Activated naive CD4-positive, alpha-beta T cell treated with anti-CD3 and anti-CD28 coated beads for 36 hours (primary cell): ENCODE measurements at regions not wholly inside any gene's neighbourhood (a gene's known extent, or its start where the extent isn't known, plus 50 kb on each side); places are given as distances from the start of the nearest gene placed in this dataset.

Experiments
- CTCF ChIA-PET: fragments of 350-600 bp; sonication (Branson Sonifier 250); formaldehyde crosslinking; loops from one replicate; lab custom pipeline; 2021; ENCODE audit warnings: antibody characterized with exemption; lab: Charles Lee
- DNase-seq: peaks from one replicate; pipeline ENCODE4 v3.0.0-alpha.2; 2020
- H3K27ac Mint-ChIP-seq: one replicate; pipeline ENCODE4 v1.8.0; 2021; ENCODE audit warnings: mild to moderate bottlenecking, mixed read lengths
- H3K27me3 Mint-ChIP-seq: one replicate; pipeline ENCODE4 v1.8.0; 2021; ENCODE audit warnings: low read depth, mixed read lengths
- H3K36me3 Mint-ChIP-seq: one replicate; pipeline ENCODE4 v1.8.0; 2021; ENCODE audit warnings: low read depth, mixed read lengths
- H3K4me1 Mint-ChIP-seq: one replicate; pipeline ENCODE4 v1.8.0; 2021; ENCODE audit warnings: low read depth, mixed read lengths
- H3K4me3 Mint-ChIP-seq: one replicate; pipeline ENCODE4 v1.8.0; 2021; ENCODE audit warnings: mild to moderate bottlenecking, moderate library complexity, mixed read lengths
- H3K9me3 Mint-ChIP-seq: one replicate; pipeline ENCODE4 v1.8.0; 2021; ENCODE audit warnings: mixed read lengths
- intact Hi-C: fragments of 100-400 bp; cut with micrococcal nuclease; formaldehyde crosslinking; loops from one replicate; pipeline ENCODE4 v1.15.1; 2023

DNA sequence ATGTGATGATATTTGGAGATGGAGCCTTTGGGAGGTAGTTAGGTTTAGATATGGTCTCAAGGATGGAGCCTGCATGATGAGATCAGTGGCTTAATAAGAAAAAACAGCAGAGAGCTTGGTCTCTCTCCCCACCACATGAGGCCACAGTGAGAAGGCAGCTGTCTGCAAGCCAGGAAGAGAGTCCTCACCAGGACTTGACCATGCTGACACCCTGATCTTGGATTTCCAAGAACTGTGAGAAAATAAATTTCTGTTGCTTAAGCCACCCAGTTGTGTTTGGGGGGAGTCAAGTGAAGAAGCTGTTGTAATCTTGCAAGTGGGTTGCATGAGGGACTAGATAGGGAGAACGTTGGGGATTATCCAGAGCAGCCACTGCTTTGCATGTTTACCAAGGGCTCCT is 62.3 kb upstream of the TNFAIP8L3 start:
- intact Hi-C loops, result no loop called here
- CTCF ChIA-PET, result no interaction called here
- H3K27me3 Mint-ChIP-seq, result peaks cover 7% of the 10 kb centered on the region
- no peak for DNase-seq
- no peak overlapping the region for H3K27ac Mint-ChIP-seq
- no peaks in the 10 kb centered on the region for H3K9me3 Mint-ChIP-seq
- H3K4me3 Mint-ChIP-seq, result no peak overlapping the region
- H3K4me1 Mint-ChIP-seq, result no peaks in the 10 kb centered on the region
- no peaks in the 10 kb centered on the region for H3K36me3 Mint-ChIP-seq

DNA sequence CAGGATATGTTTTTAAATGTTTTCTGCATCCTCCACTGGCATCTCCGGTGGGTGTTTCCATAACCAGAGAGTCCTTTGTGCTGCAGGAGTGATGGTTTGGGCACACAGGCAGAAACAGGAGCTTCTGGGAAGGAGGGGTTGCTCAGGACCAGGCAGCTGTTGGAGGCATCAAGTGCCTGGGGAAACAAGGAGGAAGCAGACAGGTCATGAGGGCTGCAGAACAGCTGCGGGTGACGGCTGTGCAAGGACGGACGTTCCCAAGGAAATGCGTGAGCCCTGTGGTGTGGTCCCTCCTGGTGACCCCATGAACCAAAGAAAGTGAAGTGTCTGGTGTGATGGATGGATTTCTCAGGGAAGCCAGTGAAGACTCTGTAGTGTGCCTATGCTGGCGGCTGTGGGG is 61.2 kb upstream of the TNFAIP8L3 start:
- H3K4me1 Mint-ChIP-seq, result no peaks in the 10 kb centered on the region
- H3K4me3 Mint-ChIP-seq, result no peak overlapping the region
- peaks cover 7% of the 10 kb centered on the region for H3K27me3 Mint-ChIP-seq
- H3K9me3 Mint-ChIP-seq, result no peaks in the 10 kb centered on the region
- CTCF ChIA-PET, result interaction anchor here (1.0 kb wide), 1 partner anchor 10 kb away, joined by 3 read pairs; no protein-coding TSS in a partner anchor
- intact Hi-C loops, result no loop called here
- H3K27ac Mint-ChIP-seq, result no peak overlapping the region
- DNase-seq, result no peak
- no peaks in the 10 kb centered on the region for H3K36me3 Mint-ChIP-seq

DNA sequence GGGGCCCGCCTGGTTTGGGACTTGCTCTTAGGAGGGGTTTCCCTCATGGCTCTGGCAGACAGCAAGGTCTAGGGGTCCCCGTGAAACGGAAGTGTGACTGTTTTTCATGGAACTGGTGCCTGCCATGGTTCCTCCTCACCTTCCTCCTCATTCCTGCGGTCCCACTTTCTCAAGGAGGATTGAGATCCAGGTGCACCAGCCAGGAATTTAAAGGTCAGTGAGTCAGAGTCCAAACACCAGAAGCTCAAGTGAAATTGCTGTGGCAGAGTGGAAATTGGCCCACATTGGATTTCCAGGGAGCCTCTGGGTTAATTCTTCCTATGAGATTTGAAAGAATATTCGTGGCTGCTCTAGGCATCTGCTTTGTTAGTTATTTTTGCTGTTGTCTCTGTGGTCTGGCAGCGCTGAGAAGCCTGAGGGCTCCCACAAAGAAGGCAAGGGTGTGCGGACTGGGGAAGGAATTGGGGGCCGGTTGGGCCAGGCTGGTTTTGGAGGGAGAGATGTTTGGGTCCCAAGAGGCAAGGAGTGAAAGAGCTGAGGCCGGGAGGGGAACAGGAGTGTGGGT is 60.4 kb upstream of the TNFAIP8L3 start:
- H3K9me3 Mint-ChIP-seq, result no peaks in the 10 kb centered on the region
- no peak overlapping the region for H3K27ac Mint-ChIP-seq
- no peak overlapping the region for H3K4me3 Mint-ChIP-seq
- no peak for DNase-seq
- intact Hi-C loops, result no loop called here
- CTCF ChIA-PET, result interaction anchor here (1.0 to 4.5 kb wide), 2 partner anchors 8 to 9 kb away, joined by 3 to 23 read pairs; no protein-coding TSS in a partner anchor
- no peaks in the 10 kb centered on the region for H3K4me1 Mint-ChIP-seq
- peaks cover 7% of the 10 kb centered on the region for H3K27me3 Mint-ChIP-seq
- H3K36me3 Mint-ChIP-seq, result no peaks in the 10 kb centered on the region
